ENCODE measurements at regions not wholly inside any gene's neighbourhood (a gene's known extent, or its start where the extent isn't known, plus 50 kb on each side); places are given as distances from the start of the nearest gene placed in this dataset.
"Not testable (repeated sequence)": the region's sequence is repeated elsewhere in the genome, so short reads cannot be mapped to it uniquely, and the experiment has no call there.

DNA sequence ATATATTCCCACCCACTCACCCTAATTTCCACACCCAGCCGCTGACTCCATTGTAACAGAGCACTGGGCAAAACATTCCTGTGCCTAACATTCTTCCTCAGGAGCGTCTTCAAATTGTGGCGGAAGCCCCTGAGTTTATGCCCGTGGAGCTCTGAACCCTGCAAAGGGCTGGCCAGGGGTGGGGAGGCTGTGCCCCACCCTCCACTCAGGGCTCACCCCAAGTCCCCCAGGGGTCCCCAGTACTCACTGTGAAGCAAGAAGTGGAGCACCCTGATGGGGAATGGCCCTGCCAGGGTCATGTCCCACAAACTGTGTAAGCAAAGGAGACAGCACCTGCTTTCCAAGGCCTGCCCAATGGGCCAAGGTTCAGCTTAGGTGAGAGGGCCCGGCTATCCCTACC, 303.2 kb downstream of the PREX1 start:
- FAIRE-seq (no peak), DNase-seq (ENCODE audit: insufficient read length, low spot score) (no peak)
- no peak for TF ChIP-seq CTCF (IDR thresholded peaks at IDR 0.05; ENCODE audit: insufficient read depth, missing control alignments)

GRCh38 chr20:48523191-48523995, 304.4 kb downstream of the PREX1 start:
- DNase-seq (ENCODE audit: insufficient read length, low spot score), result no peak
- no peak for FAIRE-seq
- no peak for TF ChIP-seq CTCF (IDR thresholded peaks at IDR 0.05; ENCODE audit: insufficient read depth, missing control alignments)

- DNase-seq (ENCODE audit: insufficient read length, low spot score), result no peak
- no peak for TF ChIP-seq CTCF (IDR thresholded peaks at IDR 0.05; ENCODE audit: insufficient read depth, missing control alignments)
- no peak for FAIRE-seq
Measured at GRCh38 chr20:48521121-48521520, 306.7 kb downstream of the PREX1 start.

DNA sequence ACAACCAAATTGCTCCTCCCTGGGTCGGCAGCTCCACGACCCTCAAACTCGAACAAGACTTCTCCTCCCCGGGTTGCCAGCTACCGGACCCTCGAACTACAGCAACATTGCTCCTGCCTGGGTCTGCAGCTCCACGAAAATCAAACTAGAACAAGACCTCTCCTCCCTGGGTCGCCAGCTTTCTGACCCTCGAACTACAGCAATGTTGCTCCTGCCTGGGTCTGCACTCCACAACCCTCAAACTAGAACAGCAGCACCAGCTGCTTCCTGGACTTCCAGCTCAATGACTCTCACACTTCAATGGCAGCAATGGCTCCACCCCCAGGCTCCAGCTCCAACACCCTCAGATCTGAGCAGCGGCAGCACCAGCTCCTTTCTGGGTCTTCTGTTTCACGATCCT, 311.6 kb downstream of the PREX1 start:
- DNase-seq (ENCODE audit: insufficient read length, low spot score); FAIRE-seq: not testable (repeated sequence)

DNA sequence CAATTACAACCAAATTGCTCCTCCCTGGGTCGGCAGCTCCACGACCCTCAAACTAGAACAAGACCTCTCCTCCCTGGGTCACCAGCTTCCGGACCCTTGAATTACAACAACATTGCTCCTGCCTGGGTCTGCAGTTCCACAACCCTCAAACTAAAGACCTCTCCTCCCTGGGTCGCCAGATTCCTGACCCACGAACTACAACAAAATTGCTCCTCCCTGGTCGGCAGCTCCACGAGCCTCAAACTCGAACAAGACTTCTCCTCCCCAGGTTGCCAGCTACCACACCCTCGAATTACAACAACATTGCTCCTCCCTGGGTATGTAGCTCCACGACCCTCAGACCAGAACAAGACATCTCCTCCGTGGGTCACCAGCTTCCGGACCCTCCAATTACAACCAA, 313.2 kb downstream of the PREX1 start:
- FAIRE-seq; DNase-seq (ENCODE audit: insufficient read length, low spot score): not testable (repeated sequence)

DNA sequence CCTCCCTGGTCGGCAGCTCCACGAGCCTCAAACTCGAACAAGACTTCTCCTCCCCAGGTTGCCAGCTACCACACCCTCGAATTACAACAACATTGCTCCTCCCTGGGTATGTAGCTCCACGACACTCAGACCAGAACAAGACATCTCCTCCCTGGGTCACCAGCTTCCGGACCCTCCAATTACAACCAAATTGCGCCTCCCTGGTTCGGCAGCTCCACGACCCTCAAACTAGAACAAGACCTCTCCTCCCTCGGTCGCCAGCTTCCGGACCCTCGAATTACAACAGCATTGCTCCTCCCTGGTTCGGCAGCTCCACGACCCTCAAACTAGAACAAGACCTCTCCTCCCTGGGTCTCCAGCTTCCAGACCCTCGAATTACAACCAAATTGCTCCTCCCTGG, 315.3 kb downstream of the PREX1 start:
- not testable (repeated sequence) for DNase-seq (ENCODE audit: insufficient read length, low spot score); FAIRE-seq

DNA sequence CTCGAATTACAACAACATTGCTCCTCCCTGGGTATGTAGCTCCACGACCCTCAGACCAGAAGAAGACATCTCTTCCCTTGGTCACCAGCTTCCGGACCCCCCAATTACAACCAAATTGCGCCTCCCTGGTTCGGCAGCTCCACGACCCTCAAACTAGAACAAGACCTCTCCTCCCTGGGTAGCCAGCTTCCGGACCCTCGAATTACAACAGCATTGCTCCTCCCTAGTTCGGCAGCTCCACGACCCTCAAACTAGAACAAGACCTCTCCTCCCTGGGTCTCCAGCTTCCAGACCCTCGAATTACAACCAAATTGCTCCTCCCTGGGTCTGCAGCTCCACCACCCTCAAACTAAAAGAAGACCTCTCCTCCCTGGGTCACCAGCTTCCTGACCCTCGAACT, 322.7 kb downstream of the PREX1 start:
- FAIRE-seq; DNase-seq (ENCODE audit: insufficient read length, low spot score): not testable (repeated sequence)

GRCh38 chr20:48503166-48503815, 324.5 kb downstream of the PREX1 start:
- TF ChIP-seq CTCF (IDR thresholded peaks at IDR 0.05; ENCODE audit: insufficient read depth, missing control alignments), result no peak
- FAIRE-seq (no peak), DNase-seq (ENCODE audit: insufficient read length, low spot score) (no peak)

DNA sequence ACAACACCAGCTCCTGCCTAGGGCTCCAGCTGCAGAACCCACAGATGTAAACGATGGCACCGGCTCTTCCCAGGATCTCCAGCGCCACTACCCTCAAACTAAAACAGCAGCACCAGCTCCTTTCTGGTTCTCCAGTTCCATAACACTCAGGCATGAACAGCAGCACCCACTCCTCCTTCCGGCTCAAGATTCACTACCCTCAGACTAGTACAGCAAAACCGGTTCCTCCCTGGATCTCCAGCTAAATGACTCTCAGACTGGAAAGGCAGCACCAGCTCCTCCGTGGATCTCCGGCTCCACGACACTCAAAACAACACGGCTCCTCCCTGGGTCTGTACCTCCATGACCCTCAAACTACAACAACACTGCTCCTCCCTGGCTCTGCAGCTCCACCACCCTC, 325.0 kb downstream of the PREX1 start:
- DNase-seq (ENCODE audit: insufficient read length, low spot score), result no peak
- FAIRE-seq, result no peak
- TF ChIP-seq CTCF (IDR thresholded peaks at IDR 0.05; ENCODE audit: insufficient read depth, missing control alignments), result no peak
